PC-9 (cell line): ENCODE measurements at regions not wholly inside any gene's neighbourhood (a gene's known extent, or its start where the extent isn't known, plus 50 kb on each side); places are given as distances from the start of the nearest gene placed in this dataset.
A peak's percentile ranks its signal among the peaks of the same experiment; 100 is the strongest.
"Not testable (repeated sequence)": the region's sequence is repeated elsewhere in the genome, so short reads cannot be mapped to it uniquely, and the experiment has no call there.

Experiments
- BruUV-seq: library from RNA; stranded (reverse); fragments of 400-500 nt; replicated peaks from 2 replicates; lab custom pipeline; 2021; lab: Mats Ljungman, UMichigan
- CTCF ChIA-PET: fragments of 300-600 bp; sonication (Branson Sonifier 250); formaldehyde crosslinking; loops from one replicate; lab custom pipeline; 2022; ENCODE audit warnings: antibody characterized with exemption; lab: Charles Lee
- POLR2A ChIA-PET: fragments of 300-600 bp; sonication (Branson Sonifier 250); formaldehyde crosslinking; loops from one replicate; lab custom pipeline; 2022; ENCODE audit warnings: antibody characterized with exemption; ENCODE audit not compliant: unreplicated experiment; lab: Charles Lee
- DNase-seq, 2 experiments: peaks; one replicate each; pipeline versions ENCODE4 v3.0.0 to v3.0.0-alpha.2; 2015 to 2022; ENCODE audit warnings: mixed read lengths in 1 of 2
- H2AFZ ChIP-seq: fragments of 200-600 bp; sonication (generic); 2 replicates; pipeline ENCODE4 v1.8.1; 2017; ENCODE audit warnings: antibody characterized with exemption
- H3F3A ChIP-seq: fragments of 200-600 bp; sonication (generic); 2 replicates; pipeline ENCODE4 v1.8.1; 2017; ENCODE audit warnings: antibody characterized with exemption, mild to moderate bottlenecking, low read depth; ENCODE audit not compliant: insufficient read depth
- H3K27ac ChIP-seq: fragments of 200-600 bp; sonication (generic); 2 replicates; pipeline ENCODE4 v1.6.1; 2016; ENCODE audit warnings: mixed run types
- H3K27me3 ChIP-seq: fragments of 200-600 bp; sonication (generic); 2 replicates; pipeline ENCODE4 v1.6.1; 2016; ENCODE audit warnings: low read depth, mixed run types; ENCODE audit not compliant: insufficient read depth
- H3K36me3 ChIP-seq: fragments of 200-600 bp; sonication (generic); 2 replicates; pipeline ENCODE4 v1.6.1; 2016; ENCODE audit warnings: low read depth, mixed run types
- H3K4me1 ChIP-seq: fragments of 200-600 bp; sonication (generic); replicated peaks from 2 replicates; pipeline ENCODE4 v1.6.1; 2016; ENCODE audit warnings: mixed run types; ENCODE audit not compliant: insufficient read depth
- H3K4me2 ChIP-seq: fragments of 200-600 bp; sonication (generic); 2 replicates; pipeline ENCODE4 v1.6.1; 2017; ENCODE audit warnings: mixed run types
- H3K4me3 ChIP-seq: fragments of 200-600 bp; sonication (generic); 2 replicates; pipeline ENCODE4 v1.6.1; 2016; ENCODE audit warnings: mixed run types
- H3K79me2 ChIP-seq: fragments of 200-600 bp; sonication (generic); 2 replicates; pipeline ENCODE4 v1.6.1; 2017; ENCODE audit warnings: low read depth, mixed run types
- H3K9me2 ChIP-seq: fragments of 200-600 bp; sonication (generic); 2 replicates; pipeline ENCODE4 v1.8.1; 2017; ENCODE audit warnings: mild to moderate bottlenecking; ENCODE audit not compliant: insufficient read depth
- H3K9me3 ChIP-seq: fragments of 200-600 bp; sonication (generic); 2 replicates; pipeline ENCODE4 v1.8.1; 2016; ENCODE audit warnings: low read depth; ENCODE audit not compliant: insufficient read depth
- H4K20me1 ChIP-seq: fragments of 200-600 bp; sonication (generic); 2 replicates; pipeline ENCODE4 v1.8.1; 2017; ENCODE audit not compliant: insufficient read depth
- EZH2 ChIP-seq: fragments of 200-600 bp; sonication (generic); IDR thresholded peaks from 2 replicates; pipeline ENCODE4 v1.8.0; 2017; ENCODE audit warnings: antibody characterized with exemption, low read depth
- intact Hi-C: fragments of 100-400 bp; cut with micrococcal nuclease; formaldehyde crosslinking; loops from one replicate; pipeline ENCODE4 v1.10.0; 2022; ENCODE audit not compliant: unreplicated experiment
- TF ChIP-seq, protein P1 (sequence below): fragments of 200-600 bp; sonication (generic); conservative IDR thresholded peaks from 2 replicates; pipeline ENCODE4 v1.6.1; 2017; ENCODE audit warnings: mixed run types, antibody characterized with exemption, mild to moderate bottlenecking, moderate library complexity

DNA sequence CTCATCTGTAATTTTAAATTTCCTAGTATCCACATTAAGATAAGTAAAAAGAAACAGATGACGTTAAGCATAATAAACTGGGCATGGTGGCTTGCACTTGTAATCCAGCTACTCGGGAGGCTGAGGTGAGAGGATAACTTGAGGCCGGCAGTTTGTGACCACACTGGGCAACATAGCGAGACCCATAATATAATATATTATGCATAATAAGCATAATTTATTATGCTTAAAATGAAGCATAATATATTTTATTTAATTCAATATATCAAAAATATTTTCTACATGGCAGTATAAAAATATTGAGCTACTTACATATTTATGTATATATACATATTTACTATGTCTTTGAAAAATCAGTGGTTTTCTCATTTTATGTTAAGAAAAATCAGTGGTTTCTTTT lies 128.3 kb downstream of the GOSR1 start:
- CTCF ChIA-PET = no interaction called here
- TF ChIP-seq EZH2 = no peak
- TF ChIP-seq, protein P1, sequence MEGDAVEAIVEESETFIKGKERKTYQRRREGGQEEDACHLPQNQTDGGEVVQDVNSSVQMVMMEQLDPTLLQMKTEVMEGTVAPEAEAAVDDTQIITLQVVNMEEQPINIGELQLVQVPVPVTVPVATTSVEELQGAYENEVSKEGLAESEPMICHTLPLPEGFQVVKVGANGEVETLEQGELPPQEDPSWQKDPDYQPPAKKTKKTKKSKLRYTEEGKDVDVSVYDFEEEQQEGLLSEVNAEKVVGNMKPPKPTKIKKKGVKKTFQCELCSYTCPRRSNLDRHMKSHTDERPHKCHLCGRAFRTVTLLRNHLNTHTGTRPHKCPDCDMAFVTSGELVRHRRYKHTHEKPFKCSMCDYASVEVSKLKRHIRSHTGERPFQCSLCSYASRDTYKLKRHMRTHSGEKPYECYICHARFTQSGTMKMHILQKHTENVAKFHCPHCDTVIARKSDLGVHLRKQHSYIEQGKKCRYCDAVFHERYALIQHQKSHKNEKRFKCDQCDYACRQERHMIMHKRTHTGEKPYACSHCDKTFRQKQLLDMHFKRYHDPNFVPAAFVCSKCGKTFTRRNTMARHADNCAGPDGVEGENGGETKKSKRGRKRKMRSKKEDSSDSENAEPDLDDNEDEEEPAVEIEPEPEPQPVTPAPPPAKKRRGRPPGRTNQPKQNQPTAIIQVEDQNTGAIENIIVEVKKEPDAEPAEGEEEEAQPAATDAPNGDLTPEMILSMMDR = no peak
- no TSS peak for BruUV-seq

GRCh38 chr17:30605027-30605426 lies 127.8 kb downstream of the GOSR1 start:
- H3K4me2 ChIP-seq = no peak overlapping the region
- no peak for DNase-seq
- H3K9me3 ChIP-seq = no peaks in the 10 kb centered on the region
- CTCF ChIA-PET = no interaction called here
- peaks cover 51% of the 10 kb centered on the region for H3K79me2 ChIP-seq
- peaks cover 11% of the 10 kb centered on the region for H3K4me1 ChIP-seq
- H3K27ac ChIP-seq = no peak overlapping the region
- no peak overlapping the region for H2AFZ ChIP-seq
- POLR2A ChIA-PET = no interaction called here
- H4K20me1 ChIP-seq = no peaks in the 10 kb centered on the region
- H3F3A ChIP-seq = no peaks in the 10 kb centered on the region
- H3K9me2 ChIP-seq = no peaks in the 10 kb centered on the region
- H3K36me3 ChIP-seq = no peaks in the 10 kb centered on the region
- no peak for TF ChIP-seq EZH2
- TF ChIP-seq, protein P1 = no peak
- H3K27me3 ChIP-seq = no peaks in the 10 kb centered on the region
- no TSS peak for BruUV-seq
- intact Hi-C loops = no loop called here
- no peak overlapping the region for H3K4me3 ChIP-seq

More for the DNA sequence above, 128.3 kb downstream of the GOSR1 start:
- Histone ChIP-seq H3K4me1 (peaks cover 11% of the 10 kb centered on the region), H3K9me2 (no peaks in the 10 kb centered on the region), H3K79me2 (peaks cover 51% of the 10 kb centered on the region), H3K4me2 (no peak overlapping the region), H3K4me3 (no peak overlapping the region), H3K9me3 (no peaks in the 10 kb centered on the region), H3K27ac (no peak overlapping the region), H4K20me1 (no peaks in the 10 kb centered on the region), H3K27me3 (no peaks in the 10 kb centered on the region), H2AFZ (no peak overlapping the region), H3F3A (no peaks in the 10 kb centered on the region), H3K36me3 (no peaks in the 10 kb centered on the region)
- no peak for DNase-seq
- POLR2A ChIA-PET = no interaction called here
- intact Hi-C loops = no loop called here

GRCh38 chr17:30602396-30602795 lies 125.2 kb downstream of the GOSR1 start:
- H3K36me3 ChIP-seq, H3F3A ChIP-seq, BruUV-seq, H3K9me2 ChIP-seq, H3K27ac ChIP-seq, CTCF ChIA-PET, H3K27me3 ChIP-seq, H2AFZ ChIP-seq, H4K20me1 ChIP-seq, DNase-seq, POLR2A ChIA-PET, H3K4me3 ChIP-seq, H3K9me3 ChIP-seq: not testable (repeated sequence)
- intact Hi-C loops = loop anchor here (5.0 kb wide), 1 partner anchor 260 kb away; no protein-coding TSS in a partner anchor
- H3K79me2 ChIP-seq = peaks cover 51% of the 10 kb centered on the region
- peaks cover 21% of the 10 kb centered on the region for H3K4me1 ChIP-seq
- H3K4me2 ChIP-seq = peak overlapping the region; percentile 83

GRCh38 chr17:30601984-30602383 lies 124.8 kb downstream of the GOSR1 start:
- POLR2A ChIA-PET = not testable (repeated sequence)
- H3K79me2 ChIP-seq = peaks cover 47% of the 10 kb centered on the region

More at GRCh38 chr17:30601984-30602383, 124.8 kb downstream of the GOSR1 start:
- H3K36me3 ChIP-seq, H3K27me3 ChIP-seq, BruUV-seq, DNase-seq, H3K9me2 ChIP-seq, H3K27ac ChIP-seq, H3F3A ChIP-seq, H2AFZ ChIP-seq, CTCF ChIA-PET, H4K20me1 ChIP-seq, H3K9me3 ChIP-seq: not testable (repeated sequence)
- intact Hi-C loops = loop anchor here (5.0 kb wide), 1 partner anchor 260 kb away; no protein-coding TSS in a partner anchor
- Histone ChIP-seq H3K4me1 (peaks cover 21% of the 10 kb centered on the region), H3K4me3 (peak overlapping the region; percentile 51; the same call in 1 of the 2 replicates), H3K4me2 (peak overlapping the region; percentile 83)
